IMR-90 (cell line): ENCODE measurements at regions not wholly inside any gene's neighbourhood (a gene's known extent, or its start where the extent isn't known, plus 50 kb on each side); places are given as distances from the start of the nearest gene placed in this dataset.

Experiments
- FOS ChIP-seq: fragments of 150-350 bp; IDR thresholded peaks from 2 replicates; pipeline ENCODE4 v1.6.1; 2016; ENCODE audit warnings: low read depth, low read length
- MAZ ChIP-seq: IDR thresholded peaks from 2 replicates; pipeline ENCODE4 v1.6.1; 2012; ENCODE audit warnings: low read depth, mild to moderate bottlenecking, low read length, improper control_type of control experiment, moderate library complexity, borderline replicate concordance
- NFE2L2 ChIP-seq: fragments of 150-350 bp; IDR thresholded peaks from 2 replicates; pipeline ENCODE4 v1.6.1; 2016; ENCODE audit warnings: low read depth, mild to moderate bottlenecking, low read length
- POLR2A ChIP-seq: IDR thresholded peaks from 2 replicates; pipeline ENCODE4 v1.6.1; 2012; ENCODE audit warnings: mild to moderate bottlenecking, low read depth, low read length
- RAD21 ChIP-seq: IDR thresholded peaks from 2 replicates; pipeline ENCODE4 v1.6.1; 2012; ENCODE audit warnings: low read length, improper control_type of control experiment
- SMC3 ChIP-seq: fragments of 150-350 bp; IDR thresholded peaks from 2 replicates; pipeline ENCODE4 v1.6.1; 2016; ENCODE audit warnings: low read depth, mild to moderate bottlenecking, antibody characterized with exemption, low read length, moderate library complexity
- TF ChIP-seq, protein P1 (sequence below): conservative IDR thresholded peaks from 2 replicates; pipeline ENCODE4 v1.5.1; 2012; ENCODE audit warnings: mild to moderate bottlenecking, low read depth, low read length, improper control_type of control experiment
- TF ChIP-seq, protein P2 (sequence below): fragments of 150-350 bp; IDR thresholded peaks from 2 replicates; pipeline ENCODE4 v1.6.1; 2017; ENCODE audit warnings: mild to moderate bottlenecking, antibody characterized with exemption, low read length, low read depth

DNA sequence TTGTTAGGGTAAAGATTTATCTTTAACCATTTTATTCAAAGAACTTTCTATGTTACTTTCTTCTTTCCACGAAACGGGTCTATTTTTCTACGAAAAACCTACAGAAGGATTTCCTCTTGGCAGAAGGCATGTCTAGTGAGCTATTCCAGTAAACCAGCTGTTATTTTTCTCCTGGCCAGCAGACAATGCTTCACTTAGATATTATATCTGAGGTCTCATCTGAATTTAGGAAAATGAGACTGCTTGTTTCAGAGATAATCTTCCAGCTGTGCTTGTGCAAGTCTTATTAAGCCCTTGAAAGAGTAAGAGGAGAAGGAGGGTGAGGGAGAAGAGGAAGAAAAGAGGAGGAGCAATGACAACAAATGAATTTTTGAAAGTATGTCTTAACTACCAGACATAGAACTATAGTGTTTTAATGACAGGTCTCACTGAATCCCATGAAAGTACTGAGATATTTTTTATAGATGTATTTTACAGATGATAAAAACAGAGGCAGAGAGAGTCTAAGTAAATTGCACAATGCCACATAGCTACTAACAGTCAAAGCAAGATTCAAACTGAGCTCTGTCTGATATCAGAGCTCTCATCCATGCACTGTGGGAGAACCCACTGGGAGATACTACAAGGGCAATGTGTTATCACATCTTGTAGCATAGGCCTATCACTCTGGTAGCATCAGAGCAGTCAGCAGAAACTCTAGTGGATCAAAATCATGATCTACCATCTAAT is 54.6 kb upstream of the SAMSN1 start:
- TF ChIP-seq, protein P1, sequence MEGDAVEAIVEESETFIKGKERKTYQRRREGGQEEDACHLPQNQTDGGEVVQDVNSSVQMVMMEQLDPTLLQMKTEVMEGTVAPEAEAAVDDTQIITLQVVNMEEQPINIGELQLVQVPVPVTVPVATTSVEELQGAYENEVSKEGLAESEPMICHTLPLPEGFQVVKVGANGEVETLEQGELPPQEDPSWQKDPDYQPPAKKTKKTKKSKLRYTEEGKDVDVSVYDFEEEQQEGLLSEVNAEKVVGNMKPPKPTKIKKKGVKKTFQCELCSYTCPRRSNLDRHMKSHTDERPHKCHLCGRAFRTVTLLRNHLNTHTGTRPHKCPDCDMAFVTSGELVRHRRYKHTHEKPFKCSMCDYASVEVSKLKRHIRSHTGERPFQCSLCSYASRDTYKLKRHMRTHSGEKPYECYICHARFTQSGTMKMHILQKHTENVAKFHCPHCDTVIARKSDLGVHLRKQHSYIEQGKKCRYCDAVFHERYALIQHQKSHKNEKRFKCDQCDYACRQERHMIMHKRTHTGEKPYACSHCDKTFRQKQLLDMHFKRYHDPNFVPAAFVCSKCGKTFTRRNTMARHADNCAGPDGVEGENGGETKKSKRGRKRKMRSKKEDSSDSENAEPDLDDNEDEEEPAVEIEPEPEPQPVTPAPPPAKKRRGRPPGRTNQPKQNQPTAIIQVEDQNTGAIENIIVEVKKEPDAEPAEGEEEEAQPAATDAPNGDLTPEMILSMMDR: no peak
- TF ChIP-seq RAD21 (no peak), POLR2A (no peak), FOS (no peak), NFE2L2 (no peak), SMC3 (no peak), MAZ (no peak)
- TF ChIP-seq, protein P2, sequence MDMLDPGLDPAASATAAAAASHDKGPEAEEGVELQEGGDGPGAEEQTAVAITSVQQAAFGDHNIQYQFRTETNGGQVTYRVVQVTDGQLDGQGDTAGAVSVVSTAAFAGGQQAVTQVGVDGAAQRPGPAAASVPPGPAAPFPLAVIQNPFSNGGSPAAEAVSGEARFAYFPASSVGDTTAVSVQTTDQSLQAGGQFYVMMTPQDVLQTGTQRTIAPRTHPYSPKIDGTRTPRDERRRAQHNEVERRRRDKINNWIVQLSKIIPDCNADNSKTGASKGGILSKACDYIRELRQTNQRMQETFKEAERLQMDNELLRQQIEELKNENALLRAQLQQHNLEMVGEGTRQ: no peak
